K562 (cell line): ENCODE measurements at regions not wholly inside any gene's neighbourhood (a gene's known extent, or its start where the extent isn't known, plus 50 kb on each side); places are given as distances from the start of the nearest gene placed in this dataset. TPM values are rescaled to one million over a fixed set of nuclear protein-coding genes. Genes with fewer than 3 reads are reported as not detected.
A peak's percentile ranks its signal among the peaks of the same experiment; 100 is the strongest.

Experiments
- ATAC-seq: fragments of 200-7000 bp; cut with Tn5 transposase; 3 replicates; pipeline ENCODE4 v1.9.1; 2020; ENCODE audit warnings: moderate library complexity
- BruUV-seq: library from RNA; stranded (reverse); fragments of 400-500 nt; replicated peaks from 2 replicates; lab custom pipeline; 2021; lab: Mats Ljungman, UMichigan
- CTCF ChIA-PET: fragments of 300-600 bp; formaldehyde crosslinking; extraction: SDS; loops from one replicate; lab custom pipeline; 2021; ENCODE audit warnings: low intra/inter-chr PET ratio; lab: Yijun Ruan, JAX
- POLR2A ChIA-PET: fragments of 300-600, 350-650 bp; sonication (Branson Sonifier 250); formaldehyde crosslinking; extraction: SDS; loops from one replicate; lab custom pipeline; 2021; ENCODE audit warnings: antibody characterized with exemption, inconsistent platforms; lab: Yijun Ruan, JAX
- DNase-seq, 4 experiments: peaks; one replicate each; pipeline versions ENCODE4 v3.0.0 to v3.0.0-alpha.2; 2011 to 2018; ENCODE audit warnings: low spot score in 3 of 4, mixed read lengths in 3 of 4; ENCODE audit errors: extremely low read depth in 1 of 4
- FAIRE-seq: peaks from 2 replicates; lab custom pipeline; 2011; peaks lifted over from hg19 to GRCh38; lab: Jason Lieb, UNC
- H2AFZ ChIP-seq: 2 replicates; pipeline ENCODE4 v1.6.0; 2011; ENCODE audit warnings: low read depth, low read length, control low read depth, inconsistent platforms
- H3K27ac ChIP-seq: fragments of 200-600 bp; 3 replicates; pipeline ENCODE4 v1.8.0; 2011; ENCODE audit warnings: low read depth, mild to moderate bottlenecking, control low read depth, inconsistent platforms, low read length, moderate library complexity, mixed read lengths; ENCODE audit errors: extremely low read depth
- H3K27me3 ChIP-seq, 2 experiments: fragments of 300-600 bp in 1 of 2; 2 replicates in 1 of 2; 3 replicates in 1 of 2; pipeline versions ENCODE4 v1.6.0 to v1.8.0; 2011; ENCODE audit warnings: inconsistent platforms in 2 of 2, low read length in 2 of 2, mild to moderate bottlenecking in 1 of 2, mixed read lengths in 1 of 2, moderate library complexity in 1 of 2; ENCODE audit not compliant: control insufficient read depth in 2 of 2, insufficient read depth in 2 of 2
- H3K36me3 ChIP-seq: fragments of 300-600 bp; 3 replicates; pipeline ENCODE4 v1.8.0; 2011; ENCODE audit warnings: mild to moderate bottlenecking, low read length, inconsistent platforms; ENCODE audit not compliant: control insufficient read depth, insufficient read depth
- H3K4me1 ChIP-seq, 2 experiments: fragments of 200-600 bp in 1 of 2; replicated peaks in 1 of 2; 2 replicates in 1 of 2; 3 replicates in 1 of 2; pipeline versions ENCODE4 v1.5.1 to v1.8.0; 2011; ENCODE audit warnings: inconsistent platforms in 2 of 2, low read length in 2 of 2, mild to moderate bottlenecking in 1 of 2, mixed read lengths in 1 of 2, moderate library complexity in 1 of 2; ENCODE audit not compliant: control insufficient read depth in 2 of 2, insufficient read depth in 2 of 2
- H3K4me2 ChIP-seq: 2 replicates; pipeline ENCODE4 v1.6.1; 2011; ENCODE audit warnings: low read length, control low read depth, inconsistent platforms, mixed read lengths; ENCODE audit not compliant: insufficient read depth
- H3K4me3 ChIP-seq: fragments of 200-600 bp; sonication (generic), shearing (Covaris generic); 2 replicates; pipeline ENCODE4 v1.5.1; 2016; ENCODE audit warnings: control low read depth, inconsistent platforms
- H3K79me2 ChIP-seq: fragments of 200-600 bp; 3 replicates; pipeline ENCODE4 v1.8.0; 2011; ENCODE audit warnings: low read length, inconsistent platforms; ENCODE audit not compliant: control insufficient read depth, insufficient read depth
- H3K9ac ChIP-seq, 2 experiments: 2 replicates each; pipeline versions ENCODE4 v1.6.0 to v1.6.1; 2011; ENCODE audit warnings: low read depth in 2 of 2, low read length in 2 of 2, control low read depth in 1 of 2, inconsistent platforms in 1 of 2, mild to moderate bottlenecking in 1 of 2, mixed read lengths in 1 of 2; ENCODE audit not compliant: insufficient read depth in 1 of 2
- H3K9me1 ChIP-seq: one replicate; pipeline ENCODE4 v1.6.0; 2011; ENCODE audit warnings: inconsistent platforms, mild to moderate bottlenecking, low read length, moderate library complexity; ENCODE audit not compliant: control insufficient read depth, insufficient read depth
- H3K9me3 ChIP-seq: replicated peaks from 2 replicates; pipeline ENCODE4 v1.5.1; 2011; ENCODE audit warnings: low read depth, low read length, inconsistent platforms; ENCODE audit not compliant: control insufficient read depth, insufficient read depth
- H4K20me1 ChIP-seq: replicated peaks from 2 replicates; pipeline ENCODE4 v1.6.1; 2011; ENCODE audit warnings: low read length, inconsistent platforms, mixed read lengths; ENCODE audit not compliant: control insufficient read depth, insufficient read depth
- IFI16 ChIP-seq: fragments of 250-450 bp; sonication (Bioruptor Pico); IDR thresholded peaks from 2 replicates; pipeline ENCODE4 v2.1.2; 2022; ENCODE audit warnings: mild to moderate bottlenecking, inconsistent platforms
- TRIM24 ChIP-seq, 2 experiments: fragments of 450-650 bp; IDR thresholded peaks; 2 replicates each; pipeline ENCODE4 v1.6.1; 2016
- ZNF316 ChIP-seq: fragments of 450-650 bp; IDR thresholded peaks from 2 replicates; pipeline ENCODE4 v1.6.1; 2016
- in situ Hi-C: fragments of 300-500 bp; cut with MboI; formaldehyde crosslinking; loops from 4 replicates; pipeline ENCODE4 v1.15.0; 2018; ENCODE audit warnings: inconsistent platforms, mixed read lengths
- intact Hi-C: fragments of 100-400 bp; cut with micrococcal nuclease; formaldehyde crosslinking; loops from 2 replicates; pipeline ENCODE4 v1.14.2; 2022
- small RNA-seq: library from RNA; depleted of rRNA; stranded (forward); fragments of <200 nt; gene quantifications from one replicate; pipeline ENCODE3, GENCODE V24; 2014

DNA sequence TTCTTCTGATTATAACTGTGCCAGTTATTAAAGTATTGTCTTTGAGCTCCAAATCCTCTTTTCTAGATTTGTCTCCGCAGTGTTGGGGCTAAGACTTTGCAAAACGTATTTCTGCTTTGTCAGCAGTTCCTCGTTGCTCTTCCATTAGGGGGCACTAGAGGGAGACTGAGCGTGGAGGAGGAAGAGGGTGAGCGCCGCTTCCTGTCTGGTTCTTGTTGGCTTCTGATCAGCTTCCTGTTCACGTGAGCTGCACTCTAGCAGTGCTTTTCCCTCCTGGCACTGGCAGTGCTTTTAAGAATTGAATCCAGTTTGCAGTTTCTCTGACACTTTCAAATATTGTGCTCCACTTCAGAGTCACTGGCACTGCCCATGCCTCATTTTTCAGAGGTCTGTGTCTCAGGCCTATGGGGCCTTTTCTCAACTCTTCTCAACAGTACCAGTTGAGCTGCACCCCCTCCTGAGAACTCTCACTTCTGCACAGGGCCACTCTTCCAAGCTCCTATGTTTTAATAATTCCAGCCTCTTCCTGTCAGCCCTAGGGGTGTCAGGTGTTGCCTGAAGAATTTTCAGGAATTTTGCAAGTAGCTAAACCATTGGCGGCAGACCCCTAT lies 54.4 kb upstream of the LCORL start (continued):
- TF ChIP-seq IFI16, result no peak

GRCh38 chr4:18071894-18072293 lies 50.3 kb upstream of the LCORL start:
- ChIA-PET CTCF (no interaction called here), POLR2A (no interaction called here)
- no peak for FAIRE-seq
- Histone ChIP-seq H2AFZ (no peak overlapping the region), H3K9me3 (no peaks in the 10 kb centered on the region), H3K9me1 (no peaks in the 10 kb centered on the region), H3K4me2 (no peak overlapping the region), H3K36me3 (no peaks in the 10 kb centered on the region), H3K9ac (no peak overlapping the region), H3K79me2 (no peaks in the 10 kb centered on the region), H4K20me1 (no peaks in the 10 kb centered on the region), H3K27me3 (no peaks in the 10 kb centered on the region), H3K4me1 (no peaks in the 10 kb centered on the region), H3K27ac (no peak overlapping the region), H3K4me3 (no peak overlapping the region)
- BruUV-seq, result no TSS peak
- DNase-seq, result no peak
- no peak for ATAC-seq
- TF ChIP-seq TRIM24 (IDR thresholded peaks at IDR 0.05) (no peak), ZNF316 (peak; percentile 47; the same call in 1 of the 2 replicates)
- intact Hi-C loops (no loop called here), in situ Hi-C loops (no loop called here)

Small RNA genes in the stretch of these regions (small RNA-seq; reads per million reads assigned to genes)
- gene RNA5SP157, result not detected
